ENCODE measurements at regions not wholly inside any gene's neighbourhood (a gene's known extent, or its start where the extent isn't known, plus 50 kb on each side); places are given as distances from the start of the nearest gene placed in this dataset.
A peak's percentile ranks its signal among the peaks of the same experiment; 100 is the strongest.

DNA sequence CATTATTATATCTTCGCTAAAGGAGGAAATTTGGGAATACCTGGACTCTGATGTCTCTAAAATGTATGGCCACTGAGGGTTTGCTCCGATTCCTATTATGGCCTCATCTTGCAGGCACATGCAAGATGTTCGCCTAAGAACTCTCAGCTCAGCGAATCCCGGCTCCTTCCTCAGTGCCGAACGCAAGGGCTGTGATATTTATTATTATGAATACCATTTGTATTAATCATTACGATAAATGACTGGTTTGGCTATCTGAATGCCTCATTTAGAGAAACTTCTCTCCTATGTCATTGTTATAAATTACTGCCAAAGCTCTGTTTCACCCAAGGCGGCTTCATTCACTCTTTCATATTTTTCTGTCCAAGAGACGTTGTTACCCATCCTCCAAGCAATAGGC lies 369.7 kb upstream of the TSHZ3 start:
- no peaks in the 10 kb centered on the region for H3K27me3 ChIP-seq
- TF ChIP-seq POLR2A (IDR thresholded peaks at IDR 0.05): no peak
- H3K4me3 ChIP-seq: no peak overlapping the region
- intact Hi-C loops (cut with DNase I): no loop called here
- H3K9me3 ChIP-seq: no peaks in the 10 kb centered on the region
- H3K4me1 ChIP-seq: no peaks in the 10 kb centered on the region
- H3K27ac ChIP-seq: no peak overlapping the region
- DNase-seq (ENCODE audit: extremely low spot score in 2 of 2): peak; percentile 3 to 58
- H3K36me3 ChIP-seq: no peaks in the 10 kb centered on the region

DNA sequence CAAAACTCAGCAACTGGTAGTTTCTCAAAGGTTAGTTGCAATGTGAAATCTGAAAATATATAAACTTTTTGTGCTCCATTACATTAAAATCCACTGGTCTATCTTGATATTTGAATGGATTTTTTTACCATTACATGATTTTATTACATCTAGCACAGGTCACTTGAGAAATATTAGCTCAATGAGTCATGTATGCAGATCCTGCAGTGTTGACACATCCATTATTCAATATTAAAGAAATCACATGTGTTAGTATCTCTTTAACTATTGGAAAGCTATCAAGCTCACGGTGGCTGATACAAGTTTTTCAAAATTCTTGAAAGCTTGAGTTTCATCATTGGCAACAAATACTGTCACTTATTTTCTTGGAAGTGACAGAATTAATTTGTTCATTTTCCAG lies 373.9 kb upstream of the TSHZ3 start:
- Histone ChIP-seq H3K27ac (no peak overlapping the region), H3K4me3 (no peak overlapping the region), H3K9me3 (no peaks in the 10 kb centered on the region), H3K4me1 (no peaks in the 10 kb centered on the region), H3K36me3 (no peaks in the 10 kb centered on the region), H3K27me3 (no peaks in the 10 kb centered on the region)
- intact Hi-C loops (cut with DNase I): no loop called here
- TF ChIP-seq POLR2AphosphoS5 (IDR thresholded peaks at IDR 0.05; ENCODE audit: insufficient read depth in 1 of 2, low read depth in 1 of 2) (no peak), POLR2A (IDR thresholded peaks at IDR 0.05) (no peak)
- TF ChIP-seq, protein P1, sequence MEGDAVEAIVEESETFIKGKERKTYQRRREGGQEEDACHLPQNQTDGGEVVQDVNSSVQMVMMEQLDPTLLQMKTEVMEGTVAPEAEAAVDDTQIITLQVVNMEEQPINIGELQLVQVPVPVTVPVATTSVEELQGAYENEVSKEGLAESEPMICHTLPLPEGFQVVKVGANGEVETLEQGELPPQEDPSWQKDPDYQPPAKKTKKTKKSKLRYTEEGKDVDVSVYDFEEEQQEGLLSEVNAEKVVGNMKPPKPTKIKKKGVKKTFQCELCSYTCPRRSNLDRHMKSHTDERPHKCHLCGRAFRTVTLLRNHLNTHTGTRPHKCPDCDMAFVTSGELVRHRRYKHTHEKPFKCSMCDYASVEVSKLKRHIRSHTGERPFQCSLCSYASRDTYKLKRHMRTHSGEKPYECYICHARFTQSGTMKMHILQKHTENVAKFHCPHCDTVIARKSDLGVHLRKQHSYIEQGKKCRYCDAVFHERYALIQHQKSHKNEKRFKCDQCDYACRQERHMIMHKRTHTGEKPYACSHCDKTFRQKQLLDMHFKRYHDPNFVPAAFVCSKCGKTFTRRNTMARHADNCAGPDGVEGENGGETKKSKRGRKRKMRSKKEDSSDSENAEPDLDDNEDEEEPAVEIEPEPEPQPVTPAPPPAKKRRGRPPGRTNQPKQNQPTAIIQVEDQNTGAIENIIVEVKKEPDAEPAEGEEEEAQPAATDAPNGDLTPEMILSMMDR (IDR thresholded peaks at IDR 0.05): no peak
- no peak for DNase-seq (ENCODE audit: extremely low spot score in 2 of 2)

DNA sequence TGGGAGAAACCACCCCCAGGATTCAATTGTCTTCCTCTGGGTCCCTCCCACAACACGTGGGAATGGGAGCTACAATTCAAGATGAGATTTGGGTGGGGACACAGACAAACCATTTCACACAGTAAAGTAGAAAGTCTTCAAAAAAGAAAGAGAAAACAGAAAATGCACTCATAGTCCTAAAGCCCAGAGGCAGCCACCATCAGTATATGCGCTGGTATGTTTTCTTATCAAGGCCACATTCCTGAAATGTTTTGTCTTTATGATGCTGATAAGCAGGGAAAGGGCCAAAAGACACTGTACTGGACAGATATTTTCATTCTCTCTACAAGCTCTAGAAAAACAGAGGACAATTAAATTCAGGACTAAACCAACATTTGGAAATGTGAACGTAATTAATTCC lies 375.8 kb upstream of the TSHZ3 start:
- TF ChIP-seq POLR2AphosphoS5 (IDR thresholded peaks at IDR 0.05; ENCODE audit: insufficient read depth in 1 of 2, low read depth in 1 of 2) (no peak), POLR2A (IDR thresholded peaks at IDR 0.05) (no peak)
- TF ChIP-seq, protein P1 (IDR thresholded peaks at IDR 0.05): no peak
- Histone ChIP-seq H3K4me3 (no peak overlapping the region), H3K9me3 (no peaks in the 10 kb centered on the region), H3K4me1 (no peaks in the 10 kb centered on the region), H3K27me3 (no peaks in the 10 kb centered on the region), H3K27ac (no peak overlapping the region), H3K36me3 (no peaks in the 10 kb centered on the region)
- no peak for DNase-seq (ENCODE audit: extremely low spot score in 2 of 2)
- intact Hi-C loops (cut with DNase I): no loop called here

DNA sequence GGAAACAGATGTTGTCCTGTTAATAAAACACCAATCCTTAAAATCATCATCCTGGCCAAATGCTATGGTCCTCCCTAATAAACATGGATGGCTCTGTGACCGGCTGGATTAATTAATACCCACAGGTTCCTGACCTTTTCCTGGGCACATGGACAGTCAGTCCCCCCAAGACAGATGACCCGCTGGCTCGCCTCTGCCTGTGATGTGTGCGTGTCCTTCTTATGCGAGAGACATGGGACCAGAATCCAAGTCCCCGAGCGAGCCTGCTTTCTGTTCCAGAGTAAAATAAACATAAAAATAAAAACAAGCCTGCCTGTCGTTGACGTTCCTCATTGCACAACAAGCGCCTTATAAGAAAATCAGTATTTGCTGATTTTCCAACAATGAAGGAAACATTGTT lies 378.3 kb upstream of the TSHZ3 start:
- Histone ChIP-seq H3K4me1 (no peaks in the 10 kb centered on the region), H3K27ac (no peak overlapping the region), H3K27me3 (no peaks in the 10 kb centered on the region), H3K4me3 (no peak overlapping the region), H3K9me3 (no peaks in the 10 kb centered on the region), H3K36me3 (no peaks in the 10 kb centered on the region)
- DNase-seq (ENCODE audit: extremely low spot score in 2 of 2): no peak
- TF ChIP-seq POLR2AphosphoS5 (IDR thresholded peaks at IDR 0.05; ENCODE audit: insufficient read depth in 1 of 2, low read depth in 1 of 2) (no peak), POLR2A (IDR thresholded peaks at IDR 0.05) (no peak)
- TF ChIP-seq, protein P1 (IDR thresholded peaks at IDR 0.05): no peak
- intact Hi-C loops (cut with DNase I): no loop called here

DNA sequence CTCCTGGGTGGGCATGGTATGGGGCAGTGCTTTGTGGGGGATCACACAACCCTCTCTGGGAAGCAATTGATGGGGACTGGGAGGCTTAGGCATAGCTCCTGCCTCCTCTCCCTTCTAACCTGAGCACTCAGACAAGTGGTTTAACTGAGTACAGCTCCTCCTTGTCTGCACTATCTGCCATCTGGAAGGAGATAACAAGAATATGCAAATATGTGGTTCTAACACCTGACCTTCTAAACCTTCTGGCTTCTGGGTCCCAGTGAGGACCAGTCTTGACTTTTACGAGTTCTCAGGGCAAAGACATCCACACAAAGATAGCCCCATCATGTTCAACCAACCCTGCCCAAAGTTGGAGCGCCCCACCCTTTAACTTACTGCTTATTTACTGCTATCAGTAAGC lies 381.0 kb upstream of the TSHZ3 start:
- TF ChIP-seq POLR2A (IDR thresholded peaks at IDR 0.05): no peak
- TF ChIP-seq POLR2AphosphoS5 (IDR thresholded peaks at IDR 0.05; ENCODE audit: insufficient read depth in 1 of 2, low read depth in 1 of 2): no peak
- TF ChIP-seq, protein P1 (IDR thresholded peaks at IDR 0.05): no peak
- H3K36me3 ChIP-seq: no peaks in the 10 kb centered on the region
- H3K4me1 ChIP-seq: no peaks in the 10 kb centered on the region
- no peaks in the 10 kb centered on the region for H3K9me3 ChIP-seq
- H3K27ac ChIP-seq: no peak overlapping the region
- no peak for DNase-seq (ENCODE audit: extremely low spot score in 2 of 2)
- H3K4me3 ChIP-seq: no peak overlapping the region
- H3K27me3 ChIP-seq: no peaks in the 10 kb centered on the region
- intact Hi-C loops (cut with DNase I): no loop called here

DNA sequence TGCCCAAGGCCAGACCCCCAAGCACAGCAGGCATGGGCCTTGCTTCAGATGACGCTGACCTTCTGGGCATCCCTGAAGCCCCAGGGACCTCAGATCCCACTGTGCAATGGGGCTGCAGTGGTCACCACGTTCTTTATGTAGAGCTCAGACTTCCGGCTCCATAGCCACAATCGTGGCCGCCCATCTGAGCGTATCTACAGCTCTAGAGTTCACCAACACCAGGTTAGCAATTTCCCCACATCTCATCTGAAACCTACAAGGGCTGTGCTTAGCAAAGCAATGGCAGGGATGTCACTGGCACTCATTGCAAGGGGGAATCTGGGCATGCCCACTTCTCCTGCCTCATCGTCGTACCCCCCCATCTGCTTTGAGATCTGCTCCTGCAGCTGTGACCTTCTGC lies 384.4 kb upstream of the TSHZ3 start:
- TF ChIP-seq, protein P1 (IDR thresholded peaks at IDR 0.05): no peak
- TF ChIP-seq POLR2AphosphoS5 (IDR thresholded peaks at IDR 0.05; ENCODE audit: insufficient read depth in 1 of 2, low read depth in 1 of 2) (no peak), POLR2A (IDR thresholded peaks at IDR 0.05) (no peak)
- Histone ChIP-seq H3K4me3 (no peak overlapping the region), H3K9me3 (no peaks in the 10 kb centered on the region), H3K36me3 (no peaks in the 10 kb centered on the region), H3K27me3 (no peaks in the 10 kb centered on the region), H3K27ac (no peak overlapping the region), H3K4me1 (no peaks in the 10 kb centered on the region)
- no peak for DNase-seq (ENCODE audit: extremely low spot score in 2 of 2)
- intact Hi-C loops (cut with DNase I): no loop called here
